A673 (cell line): ENCODE measurements at regions not wholly inside any gene's neighbourhood (a gene's known extent, or its start where the extent isn't known, plus 50 kb on each side); places are given as distances from the start of the nearest gene placed in this dataset.
A peak's percentile ranks its signal among the peaks of the same experiment; 100 is the strongest.

Source experiments
- BruUV-seq: library from RNA; stranded (reverse); fragments of 400-500 nt; replicated peaks from 2 replicates; lab custom pipeline; 2021; lab: Mats Ljungman, UMichigan
- CTCF ChIA-PET: fragments of 300-600 bp; sonication (Branson Sonifier 250); formaldehyde crosslinking; loops from one replicate; lab custom pipeline; 2022; ENCODE audit warnings: antibody characterized with exemption; lab: Charles Lee
- POLR2A ChIA-PET: fragments of 300-600 bp; sonication (Branson Sonifier 250); formaldehyde crosslinking; loops from one replicate; lab custom pipeline; 2022; ENCODE audit warnings: antibody characterized with exemption; ENCODE audit not compliant: low non-redundant PET; lab: Charles Lee
- DNase-seq: peaks from one replicate; pipeline ENCODE4 v3.0.0-alpha.2; 2015; ENCODE audit warnings: low spot score
- H3K27ac ChIP-seq: fragments of 200-600 bp; sonication (generic); 2 replicates; pipeline ENCODE4 v1.5.1; 2016; ENCODE audit warnings: mixed run types, low read depth, mild to moderate bottlenecking, mixed read lengths, antibody characterized with exemption, low read length; ENCODE audit not compliant: poor library complexity, severe bottlenecking
- H3K27me3 ChIP-seq: fragments of 200-600 bp; sonication (generic); replicated peaks from 2 replicates; pipeline ENCODE4 v1.6.1; 2017; ENCODE audit warnings: mixed run types, low read depth, mild to moderate bottlenecking, mixed read lengths, antibody characterized with exemption, low read length; ENCODE audit not compliant: insufficient read depth, poor library complexity
- H3K36me3 ChIP-seq: fragments of 200-600 bp; sonication (generic); 2 replicates; pipeline ENCODE4 v1.6.1; 2016; ENCODE audit warnings: mixed run types, mild to moderate bottlenecking, mixed read lengths, antibody characterized with exemption, low read length; ENCODE audit not compliant: insufficient read depth, poor library complexity, severe bottlenecking
- H3K4me1 ChIP-seq: fragments of 200-600 bp; sonication (generic); 2 replicates; pipeline ENCODE4 v1.6.1; 2017; ENCODE audit warnings: mixed run types, mild to moderate bottlenecking, mixed read lengths, antibody characterized with exemption, low read length; ENCODE audit not compliant: insufficient read depth, poor library complexity, severe bottlenecking
- H3K4me3 ChIP-seq: fragments of 200-600 bp; sonication (generic); 2 replicates; pipeline ENCODE4 v1.5.1; 2016; ENCODE audit warnings: low read depth, mixed run types, mild to moderate bottlenecking, mixed read lengths, low read length; ENCODE audit not compliant: poor library complexity, severe bottlenecking
- H3K9me3 ChIP-seq: fragments of 200-600 bp; sonication (generic); 2 replicates; pipeline ENCODE4 v1.6.1; 2016; ENCODE audit warnings: mixed run types, low read depth, mild to moderate bottlenecking, mixed read lengths, antibody characterized with exemption, low read length; ENCODE audit not compliant: poor library complexity, severe bottlenecking
- EZH2 ChIP-seq: fragments of 200-600 bp; sonication (generic); IDR thresholded peaks from 2 replicates; pipeline ENCODE4 v1.6.1; 2017; ENCODE audit warnings: borderline replicate concordance, low read depth, mild to moderate bottlenecking, mixed read lengths, antibody characterized with exemption, low read length; ENCODE audit not compliant: poor library complexity, severe bottlenecking
- intact Hi-C: fragments of 100-400 bp; cut with micrococcal nuclease; formaldehyde crosslinking; loops from one replicate; pipeline ENCODE4 v1.10.0; 2022; ENCODE audit not compliant: unreplicated experiment
- TF ChIP-seq, protein P1 (sequence below): fragments of 300-800, 200-600 bp; sonication (generic); conservative IDR thresholded peaks from 2 replicates; pipeline ENCODE4 v1.5.1; 2017; ENCODE audit warnings: low read depth, mild to moderate bottlenecking, antibody characterized with exemption, low read length, moderate library complexity, mixed read lengths

DNA sequence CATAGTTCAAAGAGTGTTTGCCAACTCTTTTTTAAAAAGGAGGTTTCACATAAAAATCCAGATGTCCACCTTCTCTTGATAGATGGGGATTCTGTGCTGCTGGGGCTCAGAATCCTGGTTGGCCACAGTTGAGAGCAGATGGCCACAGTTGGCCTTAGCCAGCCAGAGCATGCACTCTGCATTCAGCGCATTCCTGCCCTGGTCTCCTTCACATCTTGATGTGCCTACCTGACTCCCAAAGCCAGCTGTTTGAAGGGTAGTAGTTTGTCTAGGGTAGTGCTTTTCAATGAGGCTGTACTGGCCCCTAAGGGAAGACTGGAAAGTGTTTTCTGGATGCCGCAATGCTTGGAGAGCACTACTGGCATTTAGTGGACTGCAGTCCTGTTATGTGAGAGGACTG lies 208.1 kb upstream of the HDAC9 start:
- Histone ChIP-seq H3K27ac (no peak overlapping the region), H3K4me3 (no peak overlapping the region), H3K9me3 (no peaks in the 10 kb centered on the region), H3K4me1 (peaks cover 16% of the 10 kb centered on the region), H3K36me3 (no peaks in the 10 kb centered on the region), H3K27me3 (no peaks in the 10 kb centered on the region)
- no peak for DNase-seq
- ChIA-PET CTCF (no interaction called here), POLR2A (no interaction called here)
- BruUV-seq = no TSS peak
- TF ChIP-seq, protein P1, sequence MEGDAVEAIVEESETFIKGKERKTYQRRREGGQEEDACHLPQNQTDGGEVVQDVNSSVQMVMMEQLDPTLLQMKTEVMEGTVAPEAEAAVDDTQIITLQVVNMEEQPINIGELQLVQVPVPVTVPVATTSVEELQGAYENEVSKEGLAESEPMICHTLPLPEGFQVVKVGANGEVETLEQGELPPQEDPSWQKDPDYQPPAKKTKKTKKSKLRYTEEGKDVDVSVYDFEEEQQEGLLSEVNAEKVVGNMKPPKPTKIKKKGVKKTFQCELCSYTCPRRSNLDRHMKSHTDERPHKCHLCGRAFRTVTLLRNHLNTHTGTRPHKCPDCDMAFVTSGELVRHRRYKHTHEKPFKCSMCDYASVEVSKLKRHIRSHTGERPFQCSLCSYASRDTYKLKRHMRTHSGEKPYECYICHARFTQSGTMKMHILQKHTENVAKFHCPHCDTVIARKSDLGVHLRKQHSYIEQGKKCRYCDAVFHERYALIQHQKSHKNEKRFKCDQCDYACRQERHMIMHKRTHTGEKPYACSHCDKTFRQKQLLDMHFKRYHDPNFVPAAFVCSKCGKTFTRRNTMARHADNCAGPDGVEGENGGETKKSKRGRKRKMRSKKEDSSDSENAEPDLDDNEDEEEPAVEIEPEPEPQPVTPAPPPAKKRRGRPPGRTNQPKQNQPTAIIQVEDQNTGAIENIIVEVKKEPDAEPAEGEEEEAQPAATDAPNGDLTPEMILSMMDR = no peak
- no peak for TF ChIP-seq EZH2
- intact Hi-C loops = no loop called here

DNA sequence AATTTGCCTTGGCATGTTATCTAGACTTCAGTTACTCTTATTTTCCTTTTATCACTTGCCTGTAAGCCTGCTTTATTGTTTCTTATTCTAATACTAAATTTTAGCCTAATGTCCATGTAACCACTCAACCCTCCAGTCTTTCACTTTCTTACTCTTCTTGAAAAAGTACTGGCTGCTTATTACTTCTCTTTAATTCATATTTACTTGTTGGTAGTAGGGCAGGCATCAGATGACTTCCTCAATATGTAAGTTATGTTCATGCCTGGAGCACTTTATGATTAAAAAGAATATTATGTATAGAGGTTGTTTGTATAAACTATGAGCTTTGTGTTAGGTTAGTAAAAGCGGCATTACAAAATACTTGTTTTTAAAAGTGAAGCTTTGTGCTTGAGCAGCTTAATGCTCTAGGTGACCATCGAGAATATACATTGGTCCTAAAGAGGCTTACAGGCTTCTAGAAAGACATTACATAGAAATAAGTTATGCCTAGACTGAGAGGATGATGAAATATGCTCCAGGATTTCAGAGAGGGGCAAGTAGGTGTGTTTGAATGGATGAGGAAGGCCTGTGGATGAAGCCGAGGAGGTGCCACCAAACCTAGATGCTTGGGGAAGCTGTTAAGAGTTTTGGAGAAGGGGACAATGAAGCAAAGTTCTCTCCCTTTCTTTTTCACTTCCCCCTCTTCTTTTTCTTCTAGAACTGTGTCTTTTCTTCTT lies 207.1 kb upstream of the HDAC9 start:
- H3K27me3 ChIP-seq = no peaks in the 10 kb centered on the region
- H3K36me3 ChIP-seq = no peaks in the 10 kb centered on the region
- no TSS peak for BruUV-seq
- no peaks in the 10 kb centered on the region for H3K9me3 ChIP-seq
- ChIA-PET CTCF (no interaction called here), POLR2A (no interaction called here)
- no peak for DNase-seq
- H3K4me3 ChIP-seq = no peak overlapping the region
- peaks cover 16% of the 10 kb centered on the region for H3K4me1 ChIP-seq
- intact Hi-C loops = no loop called here
- no peak for TF ChIP-seq EZH2
- TF ChIP-seq, protein P1 = no peak
- H3K27ac ChIP-seq = peak overlapping the region; percentile 5

DNA sequence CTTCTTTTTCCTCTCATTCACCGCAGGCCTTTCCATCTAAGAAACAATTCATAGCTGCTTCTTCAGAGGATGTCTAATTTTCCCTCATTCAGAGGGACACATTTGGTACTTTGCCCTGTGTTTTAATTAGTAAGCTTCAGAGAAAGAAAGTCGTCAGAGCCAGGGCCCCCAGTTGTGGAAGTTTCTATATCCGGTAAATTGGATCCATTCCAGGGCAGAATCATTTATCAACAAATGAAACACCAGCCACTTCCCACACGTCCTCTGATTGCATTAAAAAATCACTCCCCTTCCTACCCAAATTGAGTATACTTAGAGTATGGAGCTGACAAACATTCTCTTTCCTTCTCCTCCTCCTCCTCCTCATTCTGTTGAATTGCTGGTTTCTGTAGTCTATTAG lies 205.8 kb upstream of the HDAC9 start:
- Histone ChIP-seq H3K4me3 (no peak overlapping the region), H3K9me3 (no peaks in the 10 kb centered on the region), H3K27me3 (no peaks in the 10 kb centered on the region), H3K36me3 (no peaks in the 10 kb centered on the region), H3K4me1 (peaks cover 16% of the 10 kb centered on the region), H3K27ac (no peak overlapping the region)
- CTCF ChIA-PET = no interaction called here
- POLR2A ChIA-PET = no interaction called here
- intact Hi-C loops = no loop called here
- no peak for TF ChIP-seq EZH2
- TF ChIP-seq, protein P1 = no peak
- BruUV-seq = no TSS peak
- peak; percentile 53 for DNase-seq
